PFSK-1 (cell line): ENCODE measurements at regions not wholly inside any gene's neighbourhood (a gene's known extent, or its start where the extent isn't known, plus 50 kb on each side); places are given as distances from the start of the nearest gene placed in this dataset.

Source experiments
- SIN3A ChIP-seq: IDR thresholded peaks from 2 replicates; pipeline ENCODE4 v1.6.1; 2012; ENCODE audit warnings: mild to moderate bottlenecking, low read length, moderate library complexity, borderline replicate concordance; ENCODE audit not compliant: insufficient read depth
- TF ChIP-seq, protein P1 (sequence below), 2 experiments: IDR thresholded peaks; 2 replicates each; pipeline versions ENCODE4 v1.6.1 to v1.8.0; 2011 to 2012; ENCODE audit warnings: low read depth in 2 of 2, low read length in 2 of 2, control low read depth in 1 of 2, inconsistent platforms in 1 of 2, mild to moderate bottlenecking in 1 of 2, moderate library complexity in 1 of 2; ENCODE audit not compliant: insufficient read depth in 1 of 2

DNA sequence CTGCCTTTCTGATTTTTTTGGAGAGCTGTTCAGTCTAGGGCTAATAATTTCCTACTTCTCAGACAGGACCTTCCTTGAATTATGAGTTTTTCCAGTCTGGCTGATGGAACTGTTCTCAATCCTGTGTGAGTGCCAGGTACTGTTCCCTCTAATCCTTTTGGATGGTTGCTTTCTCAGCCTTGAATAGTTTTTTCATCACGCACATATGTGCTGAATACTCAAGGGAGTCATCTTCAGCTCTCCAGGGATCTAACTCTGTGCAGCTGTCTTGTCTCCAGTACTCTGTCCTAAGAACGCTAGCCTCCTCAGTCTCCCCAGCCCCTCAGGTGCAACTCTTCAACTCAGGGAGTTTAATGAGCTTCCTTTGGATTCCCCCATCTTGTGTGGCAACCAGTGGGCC is 93.2 kb downstream of the GASK1B start:
- TF ChIP-seq, protein P1, sequence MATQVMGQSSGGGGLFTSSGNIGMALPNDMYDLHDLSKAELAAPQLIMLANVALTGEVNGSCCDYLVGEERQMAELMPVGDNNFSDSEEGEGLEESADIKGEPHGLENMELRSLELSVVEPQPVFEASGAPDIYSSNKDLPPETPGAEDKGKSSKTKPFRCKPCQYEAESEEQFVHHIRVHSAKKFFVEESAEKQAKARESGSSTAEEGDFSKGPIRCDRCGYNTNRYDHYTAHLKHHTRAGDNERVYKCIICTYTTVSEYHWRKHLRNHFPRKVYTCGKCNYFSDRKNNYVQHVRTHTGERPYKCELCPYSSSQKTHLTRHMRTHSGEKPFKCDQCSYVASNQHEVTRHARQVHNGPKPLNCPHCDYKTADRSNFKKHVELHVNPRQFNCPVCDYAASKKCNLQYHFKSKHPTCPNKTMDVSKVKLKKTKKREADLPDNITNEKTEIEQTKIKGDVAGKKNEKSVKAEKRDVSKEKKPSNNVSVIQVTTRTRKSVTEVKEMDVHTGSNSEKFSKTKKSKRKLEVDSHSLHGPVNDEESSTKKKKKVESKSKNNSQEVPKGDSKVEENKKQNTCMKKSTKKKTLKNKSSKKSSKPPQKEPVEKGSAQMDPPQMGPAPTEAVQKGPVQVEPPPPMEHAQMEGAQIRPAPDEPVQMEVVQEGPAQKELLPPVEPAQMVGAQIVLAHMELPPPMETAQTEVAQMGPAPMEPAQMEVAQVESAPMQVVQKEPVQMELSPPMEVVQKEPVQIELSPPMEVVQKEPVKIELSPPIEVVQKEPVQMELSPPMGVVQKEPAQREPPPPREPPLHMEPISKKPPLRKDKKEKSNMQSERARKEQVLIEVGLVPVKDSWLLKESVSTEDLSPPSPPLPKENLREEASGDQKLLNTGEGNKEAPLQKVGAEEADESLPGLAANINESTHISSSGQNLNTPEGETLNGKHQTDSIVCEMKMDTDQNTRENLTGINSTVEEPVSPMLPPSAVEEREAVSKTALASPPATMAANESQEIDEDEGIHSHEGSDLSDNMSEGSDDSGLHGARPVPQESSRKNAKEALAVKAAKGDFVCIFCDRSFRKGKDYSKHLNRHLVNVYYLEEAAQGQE (IDR thresholded peaks at IDR 0.05; ENCODE audit: insufficient read depth in 1 of 2, low read depth in 2 of 2, low read length in 2 of 2): no peak
- no peak for TF ChIP-seq SIN3A
